Activated CD8-positive, alpha-beta T cell treated with anti-CD3 and anti-CD28 coated beads, Interleukin-2, amount 10 ng/mL, durations not matched to agents 7 days and 5 days (primary cell): ENCODE measurements at regions not wholly inside any gene's neighbourhood (a gene's known extent, or its start where the extent isn't known, plus 50 kb on each side); places are given as distances from the start of the nearest gene placed in this dataset.
"Not testable (repeated sequence)": the region's sequence is repeated elsewhere in the genome, so short reads cannot be mapped to it uniquely, and the experiment has no call there.

Source experiments
- ATAC-seq: fragments of 150-1000 bp; cut with Tn5 transposase; one replicate; pipeline ENCODE4 v1.10.0; 2021; ENCODE audit warnings: moderate library complexity
- CTCF ChIA-PET: fragments of 350-600 bp; sonication (Branson Sonifier 250); formaldehyde crosslinking; loops from one replicate; lab custom pipeline; 2021; ENCODE audit warnings: antibody characterized with exemption; lab: Charles Lee
- POLR2A ChIA-PET: fragments of 350-600 bp; sonication (Branson Sonifier 250); formaldehyde crosslinking; loops from one replicate; lab custom pipeline; 2021; ENCODE audit warnings: antibody characterized with exemption; lab: Charles Lee
- DNase-seq: peaks from one replicate; pipeline ENCODE4 v3.0.0-alpha.2; 2020
- H3K27ac Mint-ChIP-seq: one replicate; pipeline ENCODE4 v1.8.0; 2021; ENCODE audit warnings: mild to moderate bottlenecking, mixed read lengths
- H3K27me3 Mint-ChIP-seq: one replicate; pipeline ENCODE4 v1.8.0; 2021; ENCODE audit warnings: low read depth, mixed read lengths
- H3K36me3 Mint-ChIP-seq: one replicate; pipeline ENCODE4 v1.8.0; 2021; ENCODE audit warnings: low read depth, mixed read lengths
- H3K4me1 Mint-ChIP-seq: one replicate; pipeline ENCODE4 v1.8.0; 2021; ENCODE audit warnings: low read depth, mixed read lengths
- H3K4me3 Mint-ChIP-seq: one replicate; pipeline ENCODE4 v1.8.0; 2021; ENCODE audit warnings: mild to moderate bottlenecking, mixed read lengths
- H3K9me3 Mint-ChIP-seq: one replicate; pipeline ENCODE4 v1.8.0; 2022; ENCODE audit warnings: mixed read lengths; ENCODE audit not compliant: insufficient read depth

DNA sequence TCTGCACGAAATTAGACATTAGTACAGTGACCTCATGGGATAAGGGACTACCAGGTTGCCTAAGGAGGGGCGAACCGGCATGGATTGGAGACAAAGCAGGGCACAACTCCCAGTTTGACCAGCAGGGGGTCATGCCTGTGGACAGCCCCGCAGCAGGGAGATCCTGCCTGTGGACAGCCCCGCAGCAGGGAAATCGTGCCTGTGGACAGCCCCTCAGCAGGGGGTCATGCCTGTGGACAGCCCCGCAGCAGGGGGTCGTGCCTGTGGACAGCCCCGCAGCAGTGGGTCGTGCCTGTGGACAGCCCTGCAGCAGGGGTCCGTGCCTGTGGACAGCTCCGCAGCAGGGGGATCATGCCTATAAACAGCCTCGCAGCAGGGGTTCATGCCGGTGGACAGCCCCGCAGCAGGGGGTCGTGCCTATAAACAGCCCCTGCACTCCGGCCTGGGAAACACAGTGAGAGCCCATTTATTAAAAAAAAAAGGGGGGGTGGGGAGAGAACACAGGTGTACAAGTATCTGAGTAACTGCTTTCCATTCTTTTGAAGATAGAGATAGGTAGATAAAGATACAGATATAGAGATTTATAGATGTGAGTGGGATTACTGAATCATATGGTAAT, 176.5 kb downstream of the FOXD4L6 start:
- not testable (repeated sequence) for H3K9me3 Mint-ChIP-seq, ATAC-seq, H3K36me3 Mint-ChIP-seq

GRCh38 chr9:40946228-40946627, 182.3 kb downstream of the FOXD4L6 start:
- ATAC-seq, H3K27me3 Mint-ChIP-seq, H3K4me3 Mint-ChIP-seq, CTCF ChIA-PET, DNase-seq, H3K36me3 Mint-ChIP-seq, H3K9me3 Mint-ChIP-seq, H3K4me1 Mint-ChIP-seq, H3K27ac Mint-ChIP-seq, POLR2A ChIA-PET: not testable (repeated sequence)

More for the DNA sequence above, 176.5 kb downstream of the FOXD4L6 start:
- DNase-seq, POLR2A ChIA-PET, CTCF ChIA-PET, H3K27me3 Mint-ChIP-seq, H3K4me3 Mint-ChIP-seq, H3K27ac Mint-ChIP-seq, H3K4me1 Mint-ChIP-seq: not testable (repeated sequence)

- CTCF ChIA-PET, DNase-seq, H3K9me3 Mint-ChIP-seq, H3K4me1 Mint-ChIP-seq, H3K27ac Mint-ChIP-seq, H3K36me3 Mint-ChIP-seq, ATAC-seq, H3K27me3 Mint-ChIP-seq, POLR2A ChIA-PET, H3K4me3 Mint-ChIP-seq: not testable (repeated sequence)
Measured at GRCh38 chr9:40942730-40943129, 185.8 kb downstream of the FOXD4L6 start.

- H3K4me3 Mint-ChIP-seq, H3K27me3 Mint-ChIP-seq, H3K36me3 Mint-ChIP-seq, DNase-seq, H3K9me3 Mint-ChIP-seq, H3K27ac Mint-ChIP-seq, ATAC-seq, H3K4me1 Mint-ChIP-seq, CTCF ChIA-PET, POLR2A ChIA-PET: not testable (repeated sequence)
Measured at GRCh38 chr9:40939888-40940209, 188.6 kb downstream of the FOXD4L6 start.

DNA sequence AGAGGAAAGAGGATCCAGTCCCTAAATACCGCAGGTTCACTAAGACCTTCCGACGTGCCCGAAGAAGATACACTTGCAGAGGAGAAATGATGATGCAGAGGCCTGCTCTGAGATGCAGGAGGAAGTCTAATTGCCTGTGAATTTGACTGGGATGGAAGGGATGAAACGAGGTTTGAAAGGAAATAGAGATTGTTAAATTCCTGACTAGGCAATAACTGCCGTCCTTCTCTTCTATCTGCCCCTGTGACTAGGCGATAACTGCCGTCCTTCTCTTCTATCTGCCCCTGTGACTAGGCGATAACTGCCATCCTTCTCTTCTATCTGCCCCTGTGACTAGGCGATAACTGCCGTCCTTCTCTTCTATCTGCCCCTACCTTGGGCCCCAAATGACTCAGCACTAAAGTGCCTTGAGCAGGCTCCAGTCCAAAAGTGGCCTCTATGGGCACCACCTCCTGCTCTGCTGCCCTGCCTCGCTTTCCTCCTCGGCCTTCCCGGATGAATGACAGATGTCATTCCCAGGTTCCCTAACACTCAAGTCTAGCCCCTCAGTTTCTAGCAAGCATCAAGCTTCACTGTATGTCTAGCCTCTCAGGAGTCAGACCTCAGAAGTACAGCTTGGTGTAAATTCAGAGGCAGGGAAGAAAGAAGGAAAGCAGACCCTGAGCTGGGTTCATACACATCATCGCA, 189.1 kb downstream of the FOXD4L6 start:
- ATAC-seq, POLR2A ChIA-PET: not testable (repeated sequence)

GRCh38 chr9:40935336-40935735, 193.1 kb downstream of the FOXD4L6 start:
- DNase-seq (no peak), ATAC-seq (no peak)
- Mint-ChIP-seq H3K27ac (no peak overlapping the region), H3K4me3 (no peak overlapping the region), H3K36me3 (no peaks in the 10 kb centered on the region), H3K4me1 (no peaks in the 10 kb centered on the region), H3K9me3 (no peaks in the 10 kb centered on the region), H3K27me3 (no peaks in the 10 kb centered on the region)
- ChIA-PET CTCF (no interaction called here), POLR2A (no interaction called here)

More for the DNA sequence above, 189.1 kb downstream of the FOXD4L6 start:
- H3K4me1 Mint-ChIP-seq, H3K36me3 Mint-ChIP-seq, CTCF ChIA-PET, H3K4me3 Mint-ChIP-seq, H3K27me3 Mint-ChIP-seq, H3K9me3 Mint-ChIP-seq, DNase-seq, H3K27ac Mint-ChIP-seq: not testable (repeated sequence)

DNA sequence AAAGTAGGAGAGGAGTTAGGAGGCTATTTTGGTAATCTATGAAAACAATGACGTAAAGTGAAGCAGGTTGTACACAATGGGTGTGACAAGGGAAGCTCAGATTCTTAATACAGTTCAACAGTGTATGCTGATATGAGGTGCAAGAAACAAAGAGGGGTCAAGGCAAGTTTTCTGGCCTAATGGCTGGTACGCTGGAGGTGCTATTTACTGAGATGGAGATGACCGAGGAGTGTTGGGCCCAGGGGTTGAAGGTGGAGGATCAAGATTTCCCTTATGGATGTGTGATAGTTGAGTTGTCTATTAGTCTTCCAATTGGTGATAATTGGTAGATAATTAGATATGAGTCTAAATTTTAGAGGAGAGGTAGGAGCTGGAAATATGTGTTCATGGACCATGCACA, 194.0 kb downstream of the FOXD4L6 start:
- ATAC-seq, CTCF ChIA-PET, H3K36me3 Mint-ChIP-seq, POLR2A ChIA-PET, DNase-seq, H3K9me3 Mint-ChIP-seq, H3K4me3 Mint-ChIP-seq, H3K27me3 Mint-ChIP-seq, H3K27ac Mint-ChIP-seq, H3K4me1 Mint-ChIP-seq: not testable (repeated sequence)

GRCh38 chr9:40930426-40930825, 198.1 kb downstream of the FOXD4L6 start:
- DNase-seq, H3K27ac Mint-ChIP-seq, H3K36me3 Mint-ChIP-seq, H3K27me3 Mint-ChIP-seq, CTCF ChIA-PET, POLR2A ChIA-PET, ATAC-seq, H3K4me3 Mint-ChIP-seq, H3K4me1 Mint-ChIP-seq: not testable (repeated sequence)
- peaks cover 22% of the 10 kb centered on the region for H3K9me3 Mint-ChIP-seq

- H3K9me3 Mint-ChIP-seq, result peaks cover 32% of the 10 kb centered on the region
- ATAC-seq, POLR2A ChIA-PET, DNase-seq, H3K27me3 Mint-ChIP-seq, CTCF ChIA-PET, H3K4me3 Mint-ChIP-seq, H3K4me1 Mint-ChIP-seq, H3K27ac Mint-ChIP-seq, H3K36me3 Mint-ChIP-seq: not testable (repeated sequence)
Measured at GRCh38 chr9:40929488-40929845, 199.0 kb downstream of the FOXD4L6 start.

GRCh38 chr9:40928803-40929487, 199.5 kb downstream of the FOXD4L6 start:
- ATAC-seq (no peak), DNase-seq (no peak)
- Mint-ChIP-seq H3K36me3 (no peaks in the 10 kb centered on the region), H3K27me3 (no peaks in the 10 kb centered on the region), H3K27ac (no peak overlapping the region), H3K9me3 (peaks cover 37% of the 10 kb centered on the region), H3K4me3 (no peak overlapping the region), H3K4me1 (no peaks in the 10 kb centered on the region)
- ChIA-PET CTCF (no interaction called here), POLR2A (no interaction called here)

DNA sequence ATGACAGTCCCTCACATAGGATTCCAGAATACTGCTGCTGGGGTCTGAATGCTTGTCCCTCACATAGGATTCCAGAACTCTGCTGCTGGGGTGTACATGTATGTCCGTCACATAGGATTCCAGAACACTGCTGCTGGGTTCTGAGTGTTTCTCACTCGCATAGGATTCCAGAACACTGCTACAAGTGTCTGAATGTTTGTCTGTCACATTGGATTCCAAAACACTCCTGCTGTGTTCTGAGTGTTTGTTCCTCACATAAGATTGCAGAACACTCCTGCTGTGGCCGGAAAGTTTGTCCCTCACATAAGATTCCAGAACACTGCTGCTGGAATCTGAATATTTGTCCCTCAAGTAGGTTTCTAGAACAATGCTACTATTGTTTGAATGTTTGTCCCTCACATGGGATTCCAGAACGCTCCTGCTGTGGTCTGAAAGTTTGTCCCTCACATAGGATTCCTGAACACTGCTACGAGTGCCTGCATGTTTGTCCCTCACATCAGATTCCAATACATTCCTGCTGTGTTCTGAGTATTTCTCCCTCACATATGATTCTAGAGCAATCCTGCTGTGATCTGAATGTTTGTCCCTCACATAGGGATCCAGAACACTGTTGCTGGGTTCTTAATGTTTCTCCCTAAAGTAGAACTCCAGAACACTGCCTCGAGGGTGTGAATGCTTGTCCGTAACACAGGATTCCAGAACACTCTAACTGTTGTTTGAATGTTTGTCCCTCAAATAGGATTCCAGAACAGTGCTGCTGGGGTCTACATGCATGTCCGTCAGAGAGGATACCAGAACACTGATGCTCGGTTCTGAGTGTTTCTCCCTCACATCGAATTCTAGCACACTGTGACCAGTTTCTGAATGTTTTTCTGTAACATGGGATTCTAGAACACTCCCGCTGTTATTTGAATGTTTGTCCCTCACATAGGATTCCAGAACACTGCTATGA, 200.4 kb downstream of the FOXD4L6 start:
- ATAC-seq, result no peak
- CTCF ChIA-PET, result no interaction called here

DNA sequence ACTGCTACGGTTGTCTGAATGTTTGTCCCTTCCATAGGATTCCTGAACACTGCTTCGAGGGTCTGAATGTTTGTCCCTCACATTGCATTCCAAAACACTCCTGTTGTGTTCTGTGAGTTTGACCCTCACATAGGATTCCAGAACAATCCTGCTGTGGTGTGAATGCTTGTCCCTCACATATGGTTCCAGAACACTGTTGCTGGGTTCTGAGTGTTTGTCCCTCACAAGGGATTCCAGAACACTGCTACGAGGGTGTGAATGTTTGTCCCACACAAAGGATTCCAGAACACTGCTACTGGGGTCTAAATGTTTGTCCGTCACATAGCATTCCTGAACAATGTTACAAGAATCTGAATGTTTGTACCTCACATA, 201.2 kb downstream of the FOXD4L6 start:
- ATAC-seq (no peak), DNase-seq (no peak)
- Mint-ChIP-seq H3K27ac (no peak overlapping the region), H3K36me3 (no peaks in the 10 kb centered on the region), H3K9me3 (peaks cover 49% of the 10 kb centered on the region), H3K4me3 (no peak overlapping the region), H3K4me1 (no peaks in the 10 kb centered on the region), H3K27me3 (no peaks in the 10 kb centered on the region)
- ChIA-PET CTCF (no interaction called here), POLR2A (no interaction called here)

More for the DNA sequence above, 200.4 kb downstream of the FOXD4L6 start:
- Mint-ChIP-seq H3K27me3 (no peaks in the 10 kb centered on the region), H3K4me3 (no peak overlapping the region), H3K4me1 (no peaks in the 10 kb centered on the region), H3K9me3 (peaks cover 45% of the 10 kb centered on the region), H3K27ac (no peak overlapping the region), H3K36me3 (no peaks in the 10 kb centered on the region)
- DNase-seq, result no peak
- POLR2A ChIA-PET, result no interaction called here
